Skeletal muscle cell (primary cell): ENCODE measurements at regions not wholly inside any gene's neighbourhood (a gene's known extent, or its start where the extent isn't known, plus 50 kb on each side); places are given as distances from the start of the nearest gene placed in this dataset.

Experiments
- DNase-seq: peaks from one replicate; pipeline ENCODE4 v3.0.0-alpha.2; 2010; ENCODE audit warnings: low read depth
- H3K4me3 ChIP-seq: 2 replicates; pipeline ENCODE4 v1.5.1; 2011; ENCODE audit warnings: low read depth, mild to moderate bottlenecking, control low read depth, low read length, moderate library complexity

DNA sequence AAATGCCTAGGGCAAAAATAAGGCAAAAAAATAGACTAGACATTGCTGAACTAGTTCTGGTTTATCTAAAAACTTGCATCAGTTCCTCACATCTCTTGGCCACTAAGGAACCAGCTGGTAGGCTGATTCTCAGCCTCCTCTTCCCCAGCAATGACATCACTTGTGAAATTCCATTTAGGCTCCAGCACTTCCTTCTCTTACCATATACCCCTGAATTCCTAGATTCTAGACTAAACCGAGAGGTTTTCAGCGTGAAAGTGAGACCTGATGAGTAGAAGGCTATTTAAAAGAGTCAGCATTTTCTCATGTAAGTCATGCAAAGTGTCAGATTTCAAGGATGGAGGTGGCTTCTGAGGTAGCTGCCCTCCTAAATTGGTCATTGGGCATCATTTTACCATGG is 247.1 kb upstream of the CDIN1 start:
- H3K4me3 ChIP-seq, result no peak overlapping the region
- no peak for DNase-seq

DNA sequence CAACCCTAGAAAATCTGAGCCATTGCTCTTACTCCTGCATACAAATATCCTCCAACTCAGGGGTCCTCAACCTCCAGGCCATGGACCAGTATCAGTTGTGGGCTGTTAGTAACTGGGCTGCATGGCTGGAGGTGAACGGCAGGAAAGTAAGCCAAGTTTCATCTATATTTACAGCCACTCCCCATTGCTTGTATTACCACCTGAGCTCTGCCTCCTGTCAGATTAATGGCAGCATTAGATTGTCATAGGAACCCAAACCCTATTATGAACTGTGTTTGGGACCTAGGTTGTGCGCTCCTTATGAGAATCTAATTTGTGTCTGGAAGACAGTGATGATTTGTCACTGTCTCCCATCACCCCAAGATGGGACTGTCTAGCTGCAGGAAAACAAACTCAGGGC is 246.5 kb upstream of the CDIN1 start:
- DNase-seq, result no peak
- H3K4me3 ChIP-seq, result no peak overlapping the region

- no peak overlapping the region for H3K4me3 ChIP-seq
- DNase-seq, result peak; percentile 76
Observed at GRCh38 chr15:36334059-36334458, 245.4 kb upstream of the CDIN1 start.

- H3K4me3 ChIP-seq, result no peak overlapping the region
Observed at GRCh38 chr15:36335224-36335623, 244.2 kb upstream of the CDIN1 start.

GRCh38 chr15:36335659-36336058 is 243.8 kb upstream of the CDIN1 start:
- H3K4me3 ChIP-seq, result no peak overlapping the region
- no peak for DNase-seq

More at GRCh38 chr15:36335224-36335623, 244.2 kb upstream of the CDIN1 start:
- DNase-seq, result no peak

DNA sequence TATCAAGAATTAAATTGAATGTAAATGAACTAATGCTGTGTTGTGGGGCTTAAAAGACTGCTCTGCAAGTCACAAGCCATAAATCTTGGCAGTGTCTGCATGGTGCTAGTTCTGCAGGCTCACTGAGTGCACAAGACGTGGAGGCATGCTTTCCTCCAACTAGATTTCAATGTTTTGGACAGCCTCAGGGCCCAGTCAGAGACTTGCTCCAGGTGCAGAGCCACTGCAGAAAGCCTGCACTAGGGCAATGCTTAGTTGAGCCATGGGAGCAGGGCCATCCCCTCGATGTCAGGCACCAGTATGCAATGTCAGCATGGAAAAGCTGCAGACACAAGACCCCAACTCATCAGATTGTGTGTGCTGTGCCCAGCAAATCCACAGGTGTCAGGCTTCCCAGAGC is 234.5 kb upstream of the CDIN1 start:
- no peak for DNase-seq
- H3K4me3 ChIP-seq, result no peak overlapping the region

GRCh38 chr15:36347272-36347858 is 232.1 kb upstream of the CDIN1 start:
- no peak overlapping the region for H3K4me3 ChIP-seq
- no peak for DNase-seq

DNA sequence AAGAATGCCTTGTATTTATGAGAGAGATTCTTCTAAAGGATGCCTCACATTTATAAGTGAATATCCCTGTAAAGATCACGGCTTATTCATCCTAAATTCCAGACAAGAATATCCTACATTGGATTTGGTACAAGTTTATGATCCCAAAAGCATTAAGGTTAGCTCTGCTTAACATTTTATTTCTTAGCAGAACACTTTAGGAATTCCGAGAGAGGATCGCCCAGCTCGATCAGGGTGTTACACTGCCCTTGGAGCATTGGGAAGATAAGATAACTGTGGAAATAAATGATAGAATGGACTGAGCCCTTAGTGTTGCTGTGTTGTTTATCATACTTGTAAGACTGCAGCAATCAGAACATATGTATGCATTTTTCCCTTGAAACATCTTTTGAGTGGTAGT is 223.0 kb upstream of the CDIN1 start:
- no peak for DNase-seq

DNA sequence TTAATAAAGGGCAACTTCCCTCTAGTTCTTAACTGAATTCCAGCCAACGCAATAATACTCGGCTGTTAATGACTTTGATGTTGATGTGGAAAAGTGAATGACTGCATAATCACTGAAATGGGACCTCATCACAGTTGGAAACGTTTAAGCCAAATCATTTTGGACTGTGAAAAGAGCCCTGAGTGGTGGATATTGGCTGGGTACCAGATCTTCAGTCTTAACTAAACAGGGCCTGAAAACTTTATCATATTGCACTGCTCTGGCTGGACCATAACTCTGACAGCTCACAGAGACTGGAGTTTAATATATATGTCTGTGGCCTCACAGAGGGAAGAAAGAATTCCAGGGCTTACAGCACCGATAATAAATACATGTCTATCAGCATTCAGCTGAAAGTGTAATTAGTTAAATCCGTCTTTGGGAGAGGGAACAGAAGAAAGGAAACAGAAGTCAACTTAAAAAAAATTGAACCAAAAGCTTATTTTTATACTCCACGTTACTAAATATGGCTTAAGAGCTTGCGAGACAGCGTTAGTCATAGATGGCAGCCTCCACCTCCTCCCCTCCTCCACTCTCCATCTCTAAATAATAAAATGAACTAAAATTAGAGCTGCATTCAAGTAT is 222.3 kb upstream of the CDIN1 start:
- no peak overlapping the region for H3K4me3 ChIP-seq
- DNase-seq, result peak; percentile 58

More for the DNA sequence above, 223.0 kb upstream of the CDIN1 start:
- no peak overlapping the region for H3K4me3 ChIP-seq

GRCh38 chr15:36358094-36358493 is 221.3 kb upstream of the CDIN1 start:
- H3K4me3 ChIP-seq, result no peak overlapping the region
- peak; percentile 78 for DNase-seq

DNA sequence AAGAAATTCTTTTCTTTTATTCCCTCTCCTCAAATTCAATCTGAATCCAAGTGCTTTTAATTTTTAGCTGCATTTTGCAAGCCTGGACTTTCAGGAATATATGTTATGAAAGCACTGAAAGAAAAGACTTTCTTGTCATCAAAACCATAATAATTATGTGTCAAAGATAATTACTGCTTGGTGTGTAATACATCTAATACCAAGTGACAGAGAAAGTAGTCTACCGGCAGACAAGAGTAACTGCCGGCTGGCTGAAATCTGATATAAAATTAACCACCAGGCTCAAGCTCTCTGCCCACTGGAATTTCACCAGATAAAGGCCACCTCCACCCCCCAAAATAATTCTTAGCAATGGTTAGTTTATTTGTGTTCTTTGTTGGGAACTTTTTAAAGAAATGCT is 220.9 kb upstream of the CDIN1 start:
- no peak overlapping the region for H3K4me3 ChIP-seq
- DNase-seq, result no peak

DNA sequence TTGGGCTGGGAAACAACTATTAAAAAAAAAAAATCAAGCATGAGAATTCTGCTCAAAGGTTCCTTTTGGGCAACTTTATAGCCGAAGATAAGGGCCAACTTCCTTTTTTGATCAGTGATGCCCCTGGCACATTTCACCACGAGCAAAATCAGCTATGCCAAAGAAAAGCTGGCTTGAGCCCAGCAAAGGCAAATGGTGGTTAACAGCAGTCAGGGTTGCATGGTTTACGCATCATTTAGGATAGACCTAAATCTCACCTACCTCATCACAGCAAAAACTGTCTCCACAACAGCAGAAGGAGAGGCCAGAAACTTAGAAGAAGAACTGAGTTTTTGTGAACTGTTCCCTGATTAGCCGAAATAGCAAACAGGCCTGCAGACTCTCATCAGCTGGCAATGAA is 220.1 kb upstream of the CDIN1 start:
- DNase-seq, result no peak
- H3K4me3 ChIP-seq, result no peak overlapping the region

DNA sequence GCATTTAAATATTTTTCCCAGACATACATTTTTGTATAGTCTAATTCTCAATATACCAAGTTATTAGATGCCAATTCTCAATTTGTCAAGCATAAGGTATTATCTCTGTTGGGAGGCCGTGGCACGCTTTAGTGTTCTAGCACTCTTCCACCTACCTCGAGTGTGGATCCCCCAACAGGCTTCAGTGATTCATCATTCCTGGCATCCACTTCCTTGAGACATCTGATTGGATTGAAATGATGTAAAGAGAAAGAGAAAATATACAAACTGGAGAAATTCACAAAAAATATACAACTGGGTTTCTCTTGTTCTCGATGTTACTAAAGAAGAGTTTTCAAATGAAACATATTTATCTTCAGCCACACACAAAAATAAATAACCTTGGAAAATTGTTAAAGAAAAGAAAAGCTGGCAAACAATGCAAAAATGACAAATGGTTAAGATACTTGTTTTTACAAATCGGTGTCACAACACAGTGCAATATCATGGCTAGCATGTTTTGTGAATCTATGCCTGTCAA is 218.0 kb upstream of the CDIN1 start:
- DNase-seq, result no peak

GRCh38 chr15:36362509-36362915 is 216.9 kb upstream of the CDIN1 start:
- no peak for DNase-seq
- H3K4me3 ChIP-seq, result no peak overlapping the region

More for the DNA sequence above, 218.0 kb upstream of the CDIN1 start:
- H3K4me3 ChIP-seq, result no peak overlapping the region

- peak; percentile 57 for DNase-seq
- H3K4me3 ChIP-seq, result no peak overlapping the region
Observed at GRCh38 chr15:36363335-36363734, 216.1 kb upstream of the CDIN1 start.

DNA sequence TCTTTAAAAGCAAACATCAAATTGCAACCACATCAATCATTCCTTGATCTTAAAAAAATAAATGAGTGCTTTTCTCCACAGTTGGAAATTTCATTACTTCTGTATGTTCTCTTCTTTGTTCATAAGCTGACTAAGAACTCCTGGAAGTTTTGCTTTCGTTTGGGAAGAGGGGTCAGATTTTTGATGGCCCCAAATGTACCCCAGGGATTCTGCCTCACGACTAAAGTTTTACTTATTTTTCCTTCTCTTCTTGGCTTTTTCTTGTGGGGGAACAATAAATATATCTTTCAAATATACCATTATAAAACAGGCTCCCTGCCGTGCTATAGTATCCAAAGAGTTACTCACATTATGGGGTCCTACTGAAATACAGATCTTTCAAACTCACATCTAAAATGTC is 215.0 kb upstream of the CDIN1 start:
- DNase-seq, result no peak
- no peak overlapping the region for H3K4me3 ChIP-seq

GRCh38 chr15:36365963-36366362 is 213.5 kb upstream of the CDIN1 start:
- H3K4me3 ChIP-seq, result no peak overlapping the region
- DNase-seq, result no peak

- no peak for DNase-seq
- H3K4me3 ChIP-seq, result no peak overlapping the region
Observed at GRCh38 chr15:36370051-36370730, 209.2 kb upstream of the CDIN1 start.

DNA sequence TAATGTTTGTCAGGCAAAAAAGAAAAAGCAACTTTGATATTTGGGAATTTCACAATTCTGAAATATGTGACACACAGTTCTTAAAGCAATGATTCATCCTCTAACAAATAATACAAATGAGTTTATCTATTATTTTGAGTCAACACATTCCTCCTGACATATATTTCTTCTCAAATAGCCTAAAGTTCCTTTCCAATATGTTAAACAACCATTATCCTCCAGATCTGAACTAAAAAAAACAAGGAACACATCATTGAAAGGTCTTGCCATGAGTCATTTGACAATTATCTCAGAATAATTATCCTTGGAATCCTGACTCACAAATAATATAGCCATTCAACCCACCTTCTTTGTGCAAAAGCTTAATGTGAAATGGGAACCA is 208.7 kb upstream of the CDIN1 start:
- DNase-seq, result peak; percentile 66

DNA sequence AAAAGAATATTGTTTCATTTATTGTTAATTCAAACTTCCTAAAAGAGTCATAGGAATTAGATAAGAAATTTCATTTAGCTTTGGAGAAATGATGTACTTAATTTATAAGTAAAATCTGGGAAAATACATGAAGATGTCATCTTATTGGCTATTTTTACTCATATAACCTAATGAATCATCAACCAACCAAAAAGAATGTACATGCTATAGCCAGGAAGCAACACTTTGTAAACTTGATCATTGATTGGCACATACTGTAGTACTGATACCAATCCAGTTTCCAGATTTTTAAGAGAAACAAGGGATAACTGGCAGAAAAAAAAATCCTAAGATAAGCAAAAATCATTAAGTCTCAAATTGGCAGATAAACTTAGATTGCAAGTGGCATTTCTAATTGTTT is 207.9 kb upstream of the CDIN1 start:
- DNase-seq, result no peak
- no peak overlapping the region for H3K4me3 ChIP-seq

More for the DNA sequence above, 208.7 kb upstream of the CDIN1 start:
- H3K4me3 ChIP-seq, result no peak overlapping the region

DNA sequence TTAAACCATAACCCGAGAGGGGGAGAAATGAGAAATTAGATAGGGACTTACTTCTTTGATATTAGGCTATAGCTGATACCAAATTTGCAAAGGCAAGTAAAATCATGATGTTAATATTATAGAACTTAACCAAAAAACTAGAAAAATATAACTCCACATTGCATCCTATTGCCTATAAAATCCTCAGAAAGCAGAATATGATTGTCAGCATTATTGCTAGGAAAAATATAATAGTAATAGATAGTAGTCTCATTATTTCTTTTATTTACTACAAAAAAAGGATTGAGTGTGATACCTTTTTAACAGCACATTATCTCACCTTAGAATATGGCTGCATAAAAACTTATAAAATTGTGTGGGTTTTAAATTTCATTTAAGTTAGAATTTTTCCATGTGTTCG is 206.5 kb upstream of the CDIN1 start:
- no peak overlapping the region for H3K4me3 ChIP-seq
- DNase-seq, result no peak
